ENCODE measurements at regions not wholly inside any gene's neighbourhood (a gene's known extent, or its start where the extent isn't known, plus 50 kb on each side); places are given as distances from the start of the nearest gene placed in this dataset.
"Not testable (repeated sequence)": the region's sequence is repeated elsewhere in the genome, so short reads cannot be mapped to it uniquely, and the experiment has no call there.

- 90 to 100% (median 95%) methylated on average over 1 of the region's 1 CpG for WGBS, 3 donors
These were observed 469.2 kb upstream of the ZNF608 start for GRCh38 chr5:125215593-125215992.

GRCh38 chr5:125219710-125220109, 473.3 kb upstream of the ZNF608 start:
- H3K27ac ChIP-seq (ENCODE audit: low read depth, low read length): no peak overlapping the region

More at GRCh38 chr5:125215593-125215992, 469.2 kb upstream of the ZNF608 start:
- no peak overlapping the region for H3K27ac ChIP-seq (ENCODE audit: low read depth, low read length)

GRCh38 chr5:125220284-125220683, 473.8 kb upstream of the ZNF608 start:
- no peak overlapping the region for H3K27ac ChIP-seq (ENCODE audit: low read depth, low read length)
- WGBS, 3 donors: 97 to 98% (median 97%) methylated on average over 1 of the region's 1 CpG

- 69 to 84% (median 71%) methylated on average over 7 of the region's 7 CpGs for WGBS, 3 donors
- no peak overlapping the region for H3K27ac ChIP-seq (ENCODE audit: low read depth, low read length)
These were observed 476.3 kb upstream of the ZNF608 start for GRCh38 chr5:125222597-125223240.

- H3K27ac ChIP-seq (ENCODE audit: low read depth, low read length): no peak overlapping the region
- WGBS, 3 donors: 36 to 67% (median 40%) methylated on average over 2 of the region's 2 CpGs
These were observed 479.0 kb upstream of the ZNF608 start for GRCh38 chr5:125225424-125225823.

GRCh38 chr5:125226825-125227224, 480.4 kb upstream of the ZNF608 start:
- 86 to 94% (median 90%) methylated on average over 4 of the region's 4 CpGs for WGBS, 3 donors
- H3K27ac ChIP-seq (ENCODE audit: low read depth, low read length): no peak overlapping the region

- WGBS, 3 donors: 85 to 88% (median 85%) methylated on average over 7 of the region's 7 CpGs
- H3K27ac ChIP-seq (ENCODE audit: low read depth, low read length): no peak overlapping the region
These were observed 481.1 kb upstream of the ZNF608 start for GRCh38 chr5:125227333-125228095.

- 55 to 62% (median 60%) methylated on average over 4 of the region's 4 CpGs for WGBS, 3 donors
- no peak overlapping the region for H3K27ac ChIP-seq (ENCODE audit: low read depth, low read length)
These were observed 482.1 kb upstream of the ZNF608 start for GRCh38 chr5:125228363-125229070.

- no peak overlapping the region for H3K27ac ChIP-seq (ENCODE audit: low read depth, low read length)
- 91 to 93% (median 92%) methylated on average over 4 of the region's 4 CpGs for WGBS, 3 donors
These were observed 483.1 kb upstream of the ZNF608 start for GRCh38 chr5:125229556-125229955.

GRCh38 chr5:125232779-125233230, 486.4 kb upstream of the ZNF608 start:
- H3K27ac ChIP-seq (ENCODE audit: low read depth, low read length): no peak overlapping the region
- 43 to 65% (median 61%) methylated on average over 3 of the region's 3 CpGs for WGBS, 3 donors

GRCh38 chr5:125233944-125234343, 487.5 kb upstream of the ZNF608 start:
- no peak overlapping the region for H3K27ac ChIP-seq (ENCODE audit: low read depth, low read length)
- WGBS, 3 donors: 68 to 94% (median 83%) methylated on average over 2 of the region's 2 CpGs

- WGBS, 3 donors: 77 to 92% (median 86%) methylated on average over 2 of the region's 2 CpGs
- no peak overlapping the region for H3K27ac ChIP-seq (ENCODE audit: low read depth, low read length)
These were observed 489.6 kb upstream of the ZNF608 start for GRCh38 chr5:125236007-125236406.

GRCh38 chr5:125236981-125237380, 490.5 kb upstream of the ZNF608 start:
- H3K27ac ChIP-seq (ENCODE audit: low read depth, low read length): no peak overlapping the region
- WGBS, 3 donors: 59 to 88% (median 76%) methylated on average over 1 of the region's 1 CpG

- no peak overlapping the region for H3K27ac ChIP-seq (ENCODE audit: low read depth, low read length)
- 91 to 95% (median 93%) methylated on average over 2 of the region's 2 CpGs for WGBS, 3 donors
These were observed 498.1 kb upstream of the ZNF608 start for GRCh38 chr5:125244531-125244930.

- whole genome bisulfite sequencing, 3 donors: 82 to 91% (median 84%) methylated on average over 4 of the region's 4 CpGs
- no peak overlapping the region for H3K27ac ChIP-seq (ENCODE audit: low read depth, low read length)
These were observed 498.8 kb upstream of the ZNF608 start for GRCh38 chr5:125245216-125245615.

GRCh38 chr5:125249400-125249799, 503.0 kb upstream of the ZNF608 start:
- no peak overlapping the region for H3K27ac ChIP-seq (ENCODE audit: low read depth, low read length)
- 57 to 71% (median 60%) methylated on average over 2 of the region's 2 CpGs for WGBS, 3 donors

- no peak overlapping the region for H3K27ac ChIP-seq (ENCODE audit: low read depth, low read length)
These were observed 505.3 kb upstream of the ZNF608 start for GRCh38 chr5:125251703-125252102.

- H3K27ac ChIP-seq (ENCODE audit: low read depth, low read length): not testable (repeated sequence)
- 92 to 96% (median 95%) methylated on average over 7 of the region's 7 CpGs for WGBS, 3 donors
These were observed 507.2 kb upstream of the ZNF608 start for GRCh38 chr5:125253634-125254033.

- no peak overlapping the region for H3K27ac ChIP-seq (ENCODE audit: low read depth, low read length)
- 59 to 63% (median 60%) methylated on average over 3 of the region's 3 CpGs for WGBS, 3 donors
These were observed 507.8 kb upstream of the ZNF608 start for GRCh38 chr5:125254267-125254666.
